ENCODE measurements at regions not wholly inside any gene's neighbourhood (a gene's known extent, or its start where the extent isn't known, plus 50 kb on each side); places are given as distances from the start of the nearest gene placed in this dataset.

GRCh38 chr2:42897358-42897757, 105.0 kb upstream of the HAAO start:
- no peak for DNase-seq (ENCODE audit: low spot score)

- no peak for DNase-seq (ENCODE audit: low spot score)
These were observed 103.4 kb upstream of the HAAO start for GRCh38 chr2:42895791-42896135.

- DNase-seq (ENCODE audit: low spot score) = no peak
These were observed 102.9 kb upstream of the HAAO start for GRCh38 chr2:42895134-42895790.

- DNase-seq (ENCODE audit: low spot score) = no peak
These were observed 100.8 kb upstream of the HAAO start for GRCh38 chr2:42893047-42893758.

- no peak for DNase-seq (ENCODE audit: low spot score)
These were observed 98.5 kb upstream of the HAAO start for GRCh38 chr2:42890791-42891355.

- no peak for DNase-seq (ENCODE audit: low spot score)
These were observed 96.2 kb upstream of the HAAO start for GRCh38 chr2:42888321-42889245.

GRCh38 chr2:42886921-42887320, 94.5 kb upstream of the HAAO start:
- DNase-seq (ENCODE audit: low spot score) = no peak

GRCh38 chr2:42882756-42883155, 90.4 kb upstream of the HAAO start:
- no peak for DNase-seq (ENCODE audit: low spot score)

- no peak for DNase-seq (ENCODE audit: low spot score)
These were observed 89.3 kb upstream of the HAAO start for GRCh38 chr2:42881732-42882131.

- no peak for DNase-seq (ENCODE audit: low spot score)
These were observed 88.6 kb upstream of the HAAO start for GRCh38 chr2:42880738-42881690.

GRCh38 chr2:42879913-42880737, 87.7 kb upstream of the HAAO start:
- DNase-seq (ENCODE audit: low spot score) = no peak

GRCh38 chr2:42879121-42879705, 86.8 kb upstream of the HAAO start:
- DNase-seq (ENCODE audit: low spot score) = no peak

GRCh38 chr2:42878581-42878980, 86.2 kb upstream of the HAAO start:
- DNase-seq (ENCODE audit: low spot score) = no peak

- no peak for DNase-seq (ENCODE audit: low spot score)
These were observed 85.6 kb upstream of the HAAO start for GRCh38 chr2:42877936-42878335.

GRCh38 chr2:42877511-42877910, 85.1 kb upstream of the HAAO start:
- no peak for DNase-seq (ENCODE audit: low spot score)

GRCh38 chr2:42876326-42876751, 84.0 kb upstream of the HAAO start:
- no peak for DNase-seq (ENCODE audit: low spot score)

GRCh38 chr2:42875880-42876279, 83.5 kb upstream of the HAAO start:
- no peak for DNase-seq (ENCODE audit: low spot score)

GRCh38 chr2:42874949-42875801, 82.8 kb upstream of the HAAO start:
- no peak for DNase-seq (ENCODE audit: low spot score)

- DNase-seq (ENCODE audit: low spot score) = no peak
These were observed 80.3 kb upstream of the HAAO start for GRCh38 chr2:42872721-42873120.

Measured in AG08396 (cell line).